Nephron progenitor cell (in vitro differentiated cells): ENCODE measurements at regions not wholly inside any gene's neighbourhood (a gene's known extent, or its start where the extent isn't known, plus 50 kb on each side); places are given as distances from the start of the nearest gene placed in this dataset.

ENCODE experiments used
- DNase-seq: peaks from one replicate; pipeline ENCODE4 v3.0.0; 2021
- H3K27ac Mint-ChIP-seq: 2 replicates; pipeline ENCODE4 v1.8.0; 2021; ENCODE audit warnings: mild to moderate bottlenecking, moderate library complexity, mixed read lengths
- H3K27me3 Mint-ChIP-seq: 2 replicates; pipeline ENCODE4 v1.8.0; 2021; ENCODE audit warnings: mild to moderate bottlenecking, low read depth, mixed read lengths; ENCODE audit not compliant: poor library complexity
- H3K36me3 Mint-ChIP-seq: 2 replicates; pipeline ENCODE4 v1.8.0; 2021; ENCODE audit warnings: low read depth, mixed read lengths
- H3K4me1 Mint-ChIP-seq: 2 replicates; pipeline ENCODE4 v1.8.0; 2021; ENCODE audit warnings: mixed read lengths
- H3K4me3 Mint-ChIP-seq: 2 replicates; pipeline ENCODE4 v1.8.0; 2021; ENCODE audit warnings: mild to moderate bottlenecking, moderate library complexity, mixed read lengths
- H3K9me3 Mint-ChIP-seq: 2 replicates; pipeline ENCODE4 v1.8.0; 2021; ENCODE audit warnings: mild to moderate bottlenecking, moderate library complexity, mixed read lengths
- CTCF ChIP-seq: fragments of 200-600 bp; sonication (generic); IDR thresholded peaks from 2 replicates; pipeline ENCODE4 v1.5.0; 2021; ENCODE audit warnings: antibody characterized with exemption

GRCh38 chr4:189497516-189497915 is 443.2 kb upstream of the FRG1 start:
- Mint-ChIP-seq H3K27me3 (no peaks in the 10 kb centered on the region), H3K4me1 (no peaks in the 10 kb centered on the region), H3K4me3 (no peak overlapping the region), H3K9me3 (peaks cover 91% of the 10 kb centered on the region), H3K36me3 (no peaks in the 10 kb centered on the region), H3K27ac (no peak overlapping the region)
- TF ChIP-seq CTCF: no peak
- no peak for DNase-seq

GRCh38 chr4:189497996-189498395 is 442.7 kb upstream of the FRG1 start:
- no peak for TF ChIP-seq CTCF

GRCh38 chr4:189498457-189498856 is 442.2 kb upstream of the FRG1 start:
- Mint-ChIP-seq H3K27me3 (no peaks in the 10 kb centered on the region), H3K4me1 (no peaks in the 10 kb centered on the region), H3K9me3 (peaks cover 89% of the 10 kb centered on the region), H3K36me3 (no peaks in the 10 kb centered on the region), H3K27ac (no peak overlapping the region), H3K4me3 (no peak overlapping the region)
- no peak for DNase-seq
- TF ChIP-seq CTCF: no peak

More at GRCh38 chr4:189497996-189498395, 442.7 kb upstream of the FRG1 start:
- no peak for DNase-seq
- Mint-ChIP-seq H3K27ac (no peak overlapping the region), H3K9me3 (peaks cover 91% of the 10 kb centered on the region), H3K36me3 (no peaks in the 10 kb centered on the region), H3K4me3 (no peak overlapping the region), H3K27me3 (no peaks in the 10 kb centered on the region), H3K4me1 (no peaks in the 10 kb centered on the region)

GRCh38 chr4:189499696-189500095 is 441.0 kb upstream of the FRG1 start:
- Mint-ChIP-seq H3K4me3 (no peak overlapping the region), H3K4me1 (no peaks in the 10 kb centered on the region), H3K27ac (no peak overlapping the region), H3K27me3 (no peaks in the 10 kb centered on the region), H3K36me3 (no peaks in the 10 kb centered on the region), H3K9me3 (peaks cover 90% of the 10 kb centered on the region)
- no peak for DNase-seq
- no peak for TF ChIP-seq CTCF

GRCh38 chr4:189500970-189501369 is 439.7 kb upstream of the FRG1 start:
- DNase-seq: no peak
- no peak for TF ChIP-seq CTCF
- Mint-ChIP-seq H3K9me3 (peaks cover 90% of the 10 kb centered on the region), H3K27ac (no peak overlapping the region), H3K27me3 (no peaks in the 10 kb centered on the region), H3K4me3 (no peak overlapping the region), H3K36me3 (no peaks in the 10 kb centered on the region), H3K4me1 (no peaks in the 10 kb centered on the region)

GRCh38 chr4:189502841-189503435 is 437.7 kb upstream of the FRG1 start:
- no peak for DNase-seq
- no peaks in the 10 kb centered on the region for H3K36me3 Mint-ChIP-seq

More at GRCh38 chr4:189502841-189503435, 437.7 kb upstream of the FRG1 start:
- no peak overlapping the region for H3K27ac Mint-ChIP-seq
- H3K27me3 Mint-ChIP-seq: no peaks in the 10 kb centered on the region
- no peak overlapping the region for H3K4me3 Mint-ChIP-seq
- no peak for TF ChIP-seq CTCF
- no peaks in the 10 kb centered on the region for H3K4me1 Mint-ChIP-seq
- peaks cover 80% of the 10 kb centered on the region for H3K9me3 Mint-ChIP-seq
